ENCODE measurements at regions not wholly inside any gene's neighbourhood (a gene's known extent, or its start where the extent isn't known, plus 50 kb on each side); places are given as distances from the start of the nearest gene placed in this dataset.

DNA sequence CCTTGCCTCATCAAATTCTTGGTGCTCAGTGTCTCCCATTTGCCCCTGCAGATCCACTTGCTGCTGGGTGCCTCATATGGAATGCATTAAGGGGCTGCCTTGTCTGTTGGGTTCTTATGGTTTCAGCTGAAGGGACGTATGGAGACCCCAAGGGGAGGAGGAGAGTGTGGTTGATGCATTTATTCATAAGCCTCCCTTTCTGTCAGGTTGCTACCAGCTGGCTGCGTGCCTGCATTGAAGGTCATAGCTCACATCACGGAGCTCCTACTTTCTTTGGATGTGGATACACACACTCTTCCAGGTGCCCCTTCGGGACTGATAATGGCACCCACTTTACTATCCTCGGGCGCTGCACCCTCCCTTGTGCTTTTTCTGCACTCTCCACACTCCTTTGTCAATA lies 377.9 kb downstream of the SLC4A3 start:
- intact Hi-C loops (cut with DNase I) = no loop called here
- TF ChIP-seq, protein P1, sequence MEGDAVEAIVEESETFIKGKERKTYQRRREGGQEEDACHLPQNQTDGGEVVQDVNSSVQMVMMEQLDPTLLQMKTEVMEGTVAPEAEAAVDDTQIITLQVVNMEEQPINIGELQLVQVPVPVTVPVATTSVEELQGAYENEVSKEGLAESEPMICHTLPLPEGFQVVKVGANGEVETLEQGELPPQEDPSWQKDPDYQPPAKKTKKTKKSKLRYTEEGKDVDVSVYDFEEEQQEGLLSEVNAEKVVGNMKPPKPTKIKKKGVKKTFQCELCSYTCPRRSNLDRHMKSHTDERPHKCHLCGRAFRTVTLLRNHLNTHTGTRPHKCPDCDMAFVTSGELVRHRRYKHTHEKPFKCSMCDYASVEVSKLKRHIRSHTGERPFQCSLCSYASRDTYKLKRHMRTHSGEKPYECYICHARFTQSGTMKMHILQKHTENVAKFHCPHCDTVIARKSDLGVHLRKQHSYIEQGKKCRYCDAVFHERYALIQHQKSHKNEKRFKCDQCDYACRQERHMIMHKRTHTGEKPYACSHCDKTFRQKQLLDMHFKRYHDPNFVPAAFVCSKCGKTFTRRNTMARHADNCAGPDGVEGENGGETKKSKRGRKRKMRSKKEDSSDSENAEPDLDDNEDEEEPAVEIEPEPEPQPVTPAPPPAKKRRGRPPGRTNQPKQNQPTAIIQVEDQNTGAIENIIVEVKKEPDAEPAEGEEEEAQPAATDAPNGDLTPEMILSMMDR (IDR thresholded peaks at IDR 0.05) = no peak
- Histone ChIP-seq H3K27me3 (no peaks in the 10 kb centered on the region), H3K27ac (no peak overlapping the region), H3K4me1 (peaks cover 0 to 7% of the 10 kb centered on the region in 2 donors), H3K4me3 (no peak overlapping the region), H3K36me3 (no peaks in the 10 kb centered on the region), H3K9me3 (no peaks in the 10 kb centered on the region)
- DNase-seq (ENCODE audit: low spot score in 2 of 2) = no peak

DNA sequence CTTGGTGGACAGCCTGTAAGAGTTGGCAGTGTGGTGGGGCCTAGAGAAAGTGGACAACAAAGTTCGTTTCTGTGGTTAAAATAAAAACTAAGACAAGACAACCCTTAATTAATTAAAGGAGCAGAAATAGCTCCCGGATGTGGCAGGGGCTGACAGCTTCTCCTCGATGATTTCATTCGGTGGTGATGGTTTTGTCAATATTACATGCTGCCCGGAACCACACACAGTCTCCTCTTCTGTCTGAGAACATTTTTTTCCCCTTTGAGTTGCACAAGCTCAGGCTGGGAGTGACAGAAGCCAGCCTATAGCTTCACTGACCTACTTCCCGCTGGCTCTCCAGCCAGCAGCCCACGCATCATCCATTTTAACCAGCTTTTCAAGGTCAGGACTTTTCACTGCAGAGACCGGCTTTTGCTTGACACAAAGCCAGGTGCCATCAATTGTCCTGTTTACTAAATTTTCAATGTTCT lies 378.8 kb downstream of the SLC4A3 start:
- TF ChIP-seq, protein P1 (IDR thresholded peaks at IDR 0.05) = no peak
- no peaks in the 10 kb centered on the region for H3K9me3 ChIP-seq
- no peak overlapping the region for H3K27ac ChIP-seq
- DNase-seq (ENCODE audit: low spot score in 2 of 2) = no peak
- H3K27me3 ChIP-seq = no peaks in the 10 kb centered on the region
- no peaks in the 10 kb centered on the region for H3K36me3 ChIP-seq
- H3K4me1 ChIP-seq = peaks cover 0 to 7% of the 10 kb centered on the region in 2 donors
- intact Hi-C loops (cut with DNase I) = no loop called here
- H3K4me3 ChIP-seq = no peak overlapping the region

DNA sequence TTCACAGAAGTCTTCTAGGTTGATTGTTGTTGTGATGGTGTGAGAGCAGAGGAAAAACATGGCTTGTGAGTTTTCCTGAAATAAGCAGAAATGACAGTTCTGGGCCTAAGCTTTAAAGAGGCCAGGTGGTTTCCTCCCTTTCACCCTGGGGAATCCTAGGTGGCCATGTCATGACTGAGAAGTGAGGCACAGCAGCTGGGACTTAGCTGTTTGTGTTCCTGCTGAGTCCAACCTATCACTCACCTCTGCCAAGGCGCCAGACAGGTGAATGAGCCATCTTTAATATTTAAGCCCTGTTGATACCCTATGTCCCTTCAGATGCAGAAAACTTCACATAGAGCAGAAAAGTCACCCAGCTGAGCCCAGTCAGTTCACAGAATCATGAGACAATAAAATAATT lies 384.4 kb downstream of the SLC4A3 start:
- TF ChIP-seq, protein P1 (IDR thresholded peaks at IDR 0.05) = no peak
- Histone ChIP-seq H3K4me1 (no peaks in the 10 kb centered on the region), H3K27me3 (no peaks in the 10 kb centered on the region), H3K27ac (no peak overlapping the region), H3K4me3 (no peak overlapping the region), H3K9me3 (no peaks in the 10 kb centered on the region), H3K36me3 (no peaks in the 10 kb centered on the region)
- intact Hi-C loops (cut with DNase I) = no loop called here
- no peak for DNase-seq (ENCODE audit: low spot score in 2 of 2)

DNA sequence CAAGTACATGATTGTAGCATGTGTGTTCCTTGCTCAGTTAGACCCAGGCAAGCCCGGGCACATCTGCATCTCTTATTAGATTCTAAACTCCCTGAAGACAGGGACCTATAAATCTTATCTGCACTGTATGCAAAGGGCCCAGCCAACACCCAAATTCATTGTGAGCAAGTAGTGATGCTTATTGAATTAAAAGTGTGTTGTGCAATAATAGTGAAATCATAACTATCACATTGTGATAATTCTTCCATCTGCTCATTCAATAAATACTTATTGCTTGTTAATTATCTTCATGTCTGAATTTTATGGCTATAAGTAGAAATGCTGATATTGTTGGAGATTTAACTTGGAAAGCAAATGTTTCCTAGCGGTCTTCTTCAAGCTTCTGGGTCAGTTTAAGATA lies 387.5 kb downstream of the SLC4A3 start:
- H3K27ac ChIP-seq = no peak overlapping the region
- TF ChIP-seq, protein P1 (IDR thresholded peaks at IDR 0.05) = no peak
- H3K9me3 ChIP-seq = no peaks in the 10 kb centered on the region
- no peaks in the 10 kb centered on the region for H3K36me3 ChIP-seq
- no peak for DNase-seq (ENCODE audit: low spot score in 2 of 2)
- intact Hi-C loops (cut with DNase I) = no loop called here
- no peak overlapping the region for H3K4me3 ChIP-seq
- no peaks in the 10 kb centered on the region for H3K27me3 ChIP-seq
- no peaks in the 10 kb centered on the region for H3K4me1 ChIP-seq

DNA sequence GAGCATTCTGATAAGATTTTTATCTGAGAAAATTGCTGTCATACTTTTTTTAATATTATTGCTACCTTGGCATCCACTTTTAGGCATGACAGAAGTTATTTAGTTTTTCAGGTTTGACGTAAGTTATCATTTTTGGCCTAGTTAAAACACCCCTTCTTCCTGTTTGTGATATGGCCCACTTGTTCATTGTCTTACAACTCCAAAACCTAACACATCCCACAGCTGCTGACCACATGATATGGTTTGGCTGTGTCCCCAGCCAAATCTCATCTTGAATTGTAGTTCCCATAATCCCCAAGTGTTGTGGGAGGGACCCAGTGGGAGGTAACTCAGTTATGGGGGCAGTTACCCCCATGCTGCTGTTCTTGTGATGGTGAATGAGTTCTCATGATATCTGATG lies 388.1 kb downstream of the SLC4A3 start:
- Histone ChIP-seq H3K4me1 (no peaks in the 10 kb centered on the region), H3K4me3 (no peak overlapping the region), H3K27ac (no peak overlapping the region), H3K27me3 (no peaks in the 10 kb centered on the region), H3K36me3 (no peaks in the 10 kb centered on the region), H3K9me3 (no peaks in the 10 kb centered on the region)
- DNase-seq (ENCODE audit: low spot score in 2 of 2) = no peak
- TF ChIP-seq, protein P1 (IDR thresholded peaks at IDR 0.05) = no peak
- intact Hi-C loops (cut with DNase I) = no loop called here

DNA sequence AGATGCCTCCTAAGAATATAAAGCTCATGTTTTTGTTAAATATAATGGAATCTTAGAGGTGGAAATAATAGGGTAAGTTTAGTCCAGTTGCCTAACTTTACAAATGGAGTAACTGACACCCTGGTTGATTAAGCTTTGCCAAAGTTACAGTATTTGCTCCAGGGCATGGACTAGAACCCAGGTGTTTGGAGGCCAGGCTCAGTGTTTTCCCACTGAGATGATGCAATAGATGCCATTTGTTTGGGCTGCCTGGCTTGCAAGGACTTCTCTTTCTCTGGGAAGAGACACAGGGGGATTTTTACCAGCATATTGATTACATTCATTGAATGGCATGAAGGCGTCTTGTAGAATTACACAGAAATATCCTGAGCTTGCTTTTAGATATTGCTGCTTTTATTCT lies 397.8 kb downstream of the SLC4A3 start:
- no peak for DNase-seq (ENCODE audit: low spot score in 2 of 2)
- intact Hi-C loops (cut with DNase I) = no loop called here
- TF ChIP-seq, protein P1 (IDR thresholded peaks at IDR 0.05) = no peak

More for the DNA sequence above, 397.8 kb downstream of the SLC4A3 start:
- Histone ChIP-seq H3K27ac (no peak overlapping the region), H3K9me3 (peaks cover 0 to 4% of the 10 kb centered on the region in 2 donors), H3K36me3 (no peaks in the 10 kb centered on the region), H3K27me3 (no peaks in the 10 kb centered on the region), H3K4me1 (no peaks in the 10 kb centered on the region), H3K4me3 (no peak overlapping the region)

Data from ascending aorta (tissue), 2 donors.